Fibroblast of the conjunctiva (primary cell): ENCODE measurements at regions not wholly inside any gene's neighbourhood (a gene's known extent, or its start where the extent isn't known, plus 50 kb on each side); places are given as distances from the start of the nearest gene placed in this dataset.

Experiments
- DNase-seq: peaks from one replicate; pipeline ENCODE4 v3.0.0-alpha.2; 2010; ENCODE audit warnings: low read depth

DNA sequence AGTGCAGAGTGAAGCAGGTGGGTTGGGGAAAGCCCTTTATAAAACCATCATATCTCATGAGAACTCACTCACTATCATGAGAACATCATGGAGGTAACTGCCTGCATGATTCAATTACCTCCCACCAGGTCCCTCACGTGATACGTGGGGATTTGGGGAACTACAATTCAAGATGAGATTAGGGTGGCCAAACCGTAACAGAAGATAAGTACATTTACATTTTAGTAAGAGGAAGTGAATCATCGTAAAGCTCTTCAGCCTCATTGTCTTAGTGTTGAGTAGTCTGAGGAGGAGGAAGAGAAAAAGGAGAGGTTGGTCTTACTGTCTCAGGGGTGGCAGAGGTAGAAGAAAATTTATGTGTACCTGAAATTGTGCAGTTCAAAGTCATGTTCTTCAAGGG, 1053.4 kb upstream of the ADGRL4 start:
- DNase-seq, result no peak

DNA sequence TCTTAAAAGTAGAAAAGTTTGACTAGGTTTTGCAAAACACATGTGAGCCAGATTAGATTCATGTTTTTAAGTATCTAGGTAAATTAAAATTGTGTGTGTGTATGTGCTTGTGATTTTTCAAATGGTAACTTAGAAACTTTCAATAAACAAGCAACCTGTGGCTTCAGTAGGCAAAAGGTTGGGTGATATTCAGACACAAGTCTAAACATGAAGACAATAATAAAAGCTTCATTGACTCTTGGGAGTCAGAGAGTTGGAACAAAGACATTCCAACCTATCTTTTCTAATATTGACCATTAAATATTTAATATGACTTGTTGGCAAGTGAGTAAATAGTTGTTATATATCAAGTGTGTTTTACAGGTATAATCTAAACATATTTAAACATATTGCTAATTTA, 1049.6 kb upstream of the ADGRL4 start:
- DNase-seq, result no peak

DNA sequence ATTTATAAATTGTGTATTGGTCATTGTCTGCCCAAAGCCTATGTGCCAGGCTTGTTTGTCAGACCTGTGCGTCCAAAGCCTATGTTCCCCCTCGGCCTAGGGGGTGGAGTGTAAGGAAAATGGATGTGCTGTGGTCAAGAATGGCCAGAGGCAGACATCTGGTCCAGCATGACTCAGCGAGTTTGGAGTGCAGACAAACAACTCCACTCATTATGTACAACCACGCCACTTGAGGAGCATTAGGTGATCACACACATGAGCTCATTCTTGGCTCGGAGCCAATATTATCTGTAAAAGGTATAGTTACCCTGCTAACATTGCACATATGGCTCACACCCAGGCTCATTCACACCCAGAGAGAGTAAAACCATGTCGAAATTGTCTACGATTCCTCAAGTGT, 1047.6 kb upstream of the ADGRL4 start:
- DNase-seq, result peak; percentile 59

DNA sequence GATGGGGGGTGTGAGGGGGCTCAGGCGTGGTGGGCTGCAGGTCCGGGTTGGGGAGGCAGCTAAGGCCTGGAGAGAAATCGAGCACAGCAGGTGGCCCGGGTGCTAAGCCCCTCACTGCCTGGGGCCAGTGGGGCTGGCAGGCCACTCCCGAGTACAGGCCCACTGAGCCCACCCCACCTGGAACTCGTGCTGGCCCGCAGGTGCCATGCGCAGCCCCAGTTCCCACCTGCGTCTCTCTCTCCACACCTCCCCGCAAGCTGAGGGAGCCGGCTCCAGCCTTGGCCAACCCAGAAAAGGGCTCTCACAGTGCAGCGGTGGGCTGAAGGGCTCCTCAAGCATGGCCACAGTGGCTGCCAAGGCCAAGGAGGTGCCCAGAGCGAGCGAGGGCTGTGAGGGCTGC, 1047.1 kb upstream of the ADGRL4 start:
- DNase-seq, result no peak

DNA sequence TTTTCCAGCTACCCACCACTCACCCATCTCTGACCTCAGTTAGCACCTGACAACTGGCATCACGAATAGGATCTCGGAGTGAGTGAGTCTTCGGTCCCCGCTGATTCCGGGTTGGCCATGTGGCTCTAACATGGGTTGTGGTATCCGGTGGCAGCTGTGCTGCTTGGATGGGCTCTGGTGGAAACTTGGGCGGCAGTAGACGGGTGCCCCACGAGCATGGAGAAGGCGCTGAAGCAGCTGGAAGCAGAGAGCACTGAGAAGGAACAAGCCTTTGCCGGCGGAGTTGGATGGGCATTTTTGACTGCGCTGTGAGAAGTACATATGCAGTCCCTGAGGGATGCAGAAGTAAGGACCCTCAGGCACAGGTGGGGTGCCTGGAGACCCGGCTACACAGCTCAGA, 1044.0 kb upstream of the ADGRL4 start:
- no peak for DNase-seq

DNA sequence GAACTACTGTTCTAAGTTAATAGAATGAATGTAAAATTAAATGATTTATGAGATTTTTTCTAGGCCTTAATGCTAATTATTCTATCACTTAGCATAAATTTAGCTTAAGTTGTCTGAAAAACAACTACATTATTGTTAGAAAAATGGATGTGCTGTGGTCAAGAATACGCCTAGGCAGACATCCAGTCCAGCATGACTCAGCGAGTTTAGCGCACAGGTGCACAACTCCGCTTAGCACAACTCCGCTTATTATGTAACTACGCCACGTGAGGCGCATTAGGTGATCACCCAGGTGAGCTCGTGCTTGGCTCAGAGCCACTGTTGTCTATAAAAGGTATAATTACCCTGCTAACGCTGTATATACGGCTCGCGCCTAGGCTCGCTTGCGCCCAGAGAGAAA, 1043.6 kb upstream of the ADGRL4 start:
- no peak for DNase-seq

DNA sequence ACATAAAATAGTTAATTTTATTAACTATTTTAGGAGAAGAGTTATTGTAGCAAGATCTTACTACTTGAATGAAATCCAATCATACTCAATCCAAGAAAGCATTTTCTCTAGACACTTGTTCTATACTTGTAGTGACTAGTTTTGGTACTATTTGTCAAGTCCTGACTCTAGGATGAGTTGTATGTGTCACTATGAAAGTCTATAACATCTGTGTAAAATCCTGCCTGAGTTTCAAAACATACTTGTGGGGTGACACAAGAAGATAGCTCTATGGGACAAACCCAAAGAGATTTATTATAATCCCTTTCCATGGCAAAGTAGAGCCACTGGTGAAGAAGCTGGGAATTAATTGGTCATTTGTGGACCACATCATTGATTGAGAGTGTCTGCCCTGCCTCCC, 1042.2 kb upstream of the ADGRL4 start:
- DNase-seq, result no peak

DNA sequence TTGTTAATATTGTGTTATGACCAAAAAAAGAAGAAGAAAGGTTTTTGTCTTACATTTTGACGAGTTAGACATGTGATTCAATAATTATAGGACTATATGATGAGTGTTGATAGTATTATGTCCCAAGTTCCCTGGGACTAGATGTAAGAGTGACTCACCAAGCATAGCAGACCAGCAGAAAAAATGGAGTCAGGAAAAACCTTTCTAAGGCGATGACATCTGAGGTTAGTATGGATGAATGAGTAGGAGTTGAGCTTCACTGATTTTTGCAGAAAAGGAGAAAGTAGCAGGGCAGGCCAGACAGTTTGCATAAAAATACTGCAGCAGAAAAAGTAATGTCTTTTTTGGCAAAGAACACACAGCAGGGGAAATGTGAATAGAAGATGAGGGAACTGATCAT, 1041.3 kb upstream of the ADGRL4 start:
- DNase-seq, result no peak

DNA sequence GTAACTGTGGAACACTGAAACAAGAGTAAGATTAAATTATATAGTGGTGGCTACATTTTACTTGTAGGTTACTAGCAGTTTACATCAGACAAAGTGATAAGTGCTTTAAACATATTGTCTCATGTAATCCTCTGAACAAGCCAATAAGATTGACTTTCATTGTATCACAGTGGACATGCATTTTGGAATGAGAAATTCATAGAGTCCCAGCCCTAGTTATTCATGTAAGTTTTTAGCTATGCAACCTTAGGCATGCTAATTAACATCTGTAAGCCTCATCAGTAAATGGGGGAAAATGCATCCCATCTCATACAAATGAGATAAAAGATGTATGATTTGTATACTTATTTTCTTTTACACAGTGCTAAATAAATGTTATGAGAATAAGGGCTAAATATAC, 1038.1 kb upstream of the ADGRL4 start:
- DNase-seq, result no peak

DNA sequence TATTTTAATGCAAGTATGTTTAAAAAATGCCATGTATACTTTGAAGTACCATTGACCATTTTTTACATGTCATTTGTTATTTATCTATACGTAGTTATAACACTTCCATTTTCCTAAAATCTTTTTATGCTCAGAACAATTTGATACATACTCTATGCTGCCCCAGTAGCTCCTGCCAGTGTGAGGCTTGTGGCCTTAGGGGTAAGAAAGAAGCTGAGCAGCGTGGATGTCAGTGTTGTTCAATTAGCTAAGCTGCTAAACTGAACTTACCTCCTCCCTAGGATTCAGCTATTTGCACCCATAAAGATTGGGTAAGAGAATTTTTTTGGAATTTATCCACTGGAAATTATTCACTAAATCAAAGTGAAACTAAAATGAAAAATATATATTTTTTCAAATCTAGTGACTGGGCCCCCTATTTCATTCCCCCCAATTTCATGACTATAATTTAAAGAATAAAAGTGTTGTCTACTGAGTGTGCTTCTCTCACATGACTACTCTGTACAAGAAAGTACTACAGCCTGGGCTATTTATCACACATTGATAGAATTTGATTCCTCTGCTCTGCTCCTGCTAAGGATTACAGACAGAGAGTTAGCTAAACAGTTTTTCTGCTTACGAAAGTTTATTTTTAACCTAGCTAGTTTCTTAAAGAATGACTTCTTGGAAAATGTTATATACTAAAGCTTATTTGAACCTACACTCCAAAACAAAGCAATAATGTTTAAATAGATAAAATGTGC, 1030.3 kb upstream of the ADGRL4 start:
- DNase-seq, result no peak

DNA sequence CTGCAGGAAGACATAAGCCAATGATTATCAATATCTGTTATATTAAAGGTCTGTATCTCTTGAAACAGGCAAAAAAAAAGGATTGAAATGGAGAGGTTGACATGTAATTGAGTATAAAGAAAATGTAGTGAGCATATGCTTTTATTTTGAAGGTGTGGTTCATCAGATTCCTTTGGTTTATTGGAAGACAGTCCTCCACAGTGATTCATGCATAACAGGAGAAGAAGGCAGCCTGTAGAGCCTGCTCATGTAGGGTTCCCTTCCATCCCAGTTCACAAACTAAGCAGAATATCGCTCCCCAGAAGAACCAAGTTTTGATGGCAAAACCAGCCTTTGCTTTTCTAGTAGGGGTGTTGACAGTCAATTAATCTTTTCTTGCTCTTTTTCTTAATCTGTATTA, 1016.8 kb upstream of the ADGRL4 start:
- DNase-seq, result no peak

DNA sequence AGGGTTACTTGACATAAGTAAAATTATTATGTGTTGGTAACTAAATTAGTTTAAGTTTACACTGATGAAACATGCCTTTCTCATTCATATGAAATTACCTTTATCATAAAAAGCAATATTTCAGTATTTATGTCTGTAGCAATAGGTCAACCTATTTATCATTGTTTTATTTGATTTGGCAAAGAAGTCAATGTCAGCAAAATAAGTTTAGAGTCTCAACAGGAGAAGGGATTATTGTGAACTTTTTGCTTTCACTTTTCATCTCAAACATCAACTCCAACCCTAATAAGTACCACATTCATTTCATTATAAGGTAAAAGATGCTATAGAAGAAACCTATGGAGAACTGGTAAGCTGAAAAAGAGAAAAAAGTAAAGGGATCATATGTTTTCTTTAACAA, 1015.4 kb upstream of the ADGRL4 start:
- no peak for DNase-seq

DNA sequence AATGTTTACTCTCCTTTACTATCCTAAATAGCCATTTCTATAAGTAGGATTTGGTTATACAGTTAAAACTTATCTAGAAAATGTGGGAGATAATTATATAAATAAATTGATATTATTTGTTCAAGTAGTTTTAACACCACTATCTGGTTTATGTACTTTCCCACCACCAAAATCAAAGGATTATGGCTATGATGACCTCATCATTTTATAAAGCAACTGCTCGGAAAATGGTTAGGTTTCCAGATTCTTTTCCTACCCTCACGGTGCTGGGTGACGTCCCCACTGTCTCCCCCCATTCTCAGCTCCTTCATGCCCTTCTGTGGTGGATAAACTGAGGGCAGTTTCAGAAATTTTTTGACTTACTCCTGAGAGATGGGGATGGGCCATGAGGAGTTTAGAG, 1011.8 kb upstream of the ADGRL4 start:
- DNase-seq, result no peak

DNA sequence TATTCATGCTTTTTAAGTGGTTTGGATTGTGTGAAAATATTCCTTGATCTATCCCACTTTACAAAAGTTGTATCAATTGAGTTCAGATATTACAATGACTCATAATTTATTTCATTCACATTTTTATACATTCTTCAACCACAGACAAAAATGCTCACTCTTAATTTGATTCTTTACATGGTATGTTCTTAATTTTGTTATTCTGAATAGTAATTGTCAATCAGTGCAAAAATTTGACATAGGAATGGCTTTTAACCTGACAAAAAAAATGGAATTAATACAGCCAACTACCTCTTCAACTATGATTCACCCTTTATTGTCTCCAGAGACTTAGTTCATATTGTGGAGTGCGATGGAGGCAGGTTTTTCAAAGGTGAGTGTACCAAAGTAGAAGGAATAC, 1002.4 kb upstream of the ADGRL4 start:
- no peak for DNase-seq

DNA sequence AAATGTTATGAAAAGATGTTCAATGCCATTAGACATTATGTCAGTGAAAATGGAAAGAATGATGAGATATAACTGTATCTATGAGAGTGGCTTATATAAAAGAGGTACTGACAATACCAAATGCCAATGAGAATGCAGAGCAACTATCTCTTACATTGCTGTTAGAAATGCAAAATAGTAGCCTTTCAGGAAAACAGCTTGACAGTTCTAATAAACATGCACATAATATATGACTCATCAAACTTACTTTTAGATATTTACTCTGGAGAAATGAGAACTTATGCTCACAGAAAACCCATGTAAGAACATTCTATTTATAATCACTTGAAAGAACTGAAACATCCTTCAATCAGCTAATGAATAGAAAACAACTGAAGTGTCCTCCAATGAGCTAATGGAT, 996.7 kb upstream of the ADGRL4 start:
- no peak for DNase-seq

DNA sequence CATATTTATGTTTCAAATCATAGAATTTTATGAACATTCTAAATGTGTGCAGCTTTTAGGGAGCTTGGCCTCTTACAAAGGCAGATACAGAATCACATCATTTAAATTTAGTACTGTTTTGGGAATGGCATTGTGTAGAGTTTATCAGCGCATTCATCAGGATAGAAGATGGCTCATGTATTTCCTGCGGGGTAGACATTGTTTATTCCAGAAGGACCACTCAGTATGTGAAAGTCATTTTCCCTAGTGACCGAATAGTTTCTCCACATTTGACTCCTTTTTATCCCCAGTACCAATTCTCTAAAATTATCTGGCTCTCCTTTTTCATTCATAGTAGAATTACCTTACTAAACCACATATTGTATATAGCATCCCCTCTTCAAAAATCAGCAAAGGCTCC, 981.9 kb upstream of the ADGRL4 start:
- DNase-seq, result no peak

DNA sequence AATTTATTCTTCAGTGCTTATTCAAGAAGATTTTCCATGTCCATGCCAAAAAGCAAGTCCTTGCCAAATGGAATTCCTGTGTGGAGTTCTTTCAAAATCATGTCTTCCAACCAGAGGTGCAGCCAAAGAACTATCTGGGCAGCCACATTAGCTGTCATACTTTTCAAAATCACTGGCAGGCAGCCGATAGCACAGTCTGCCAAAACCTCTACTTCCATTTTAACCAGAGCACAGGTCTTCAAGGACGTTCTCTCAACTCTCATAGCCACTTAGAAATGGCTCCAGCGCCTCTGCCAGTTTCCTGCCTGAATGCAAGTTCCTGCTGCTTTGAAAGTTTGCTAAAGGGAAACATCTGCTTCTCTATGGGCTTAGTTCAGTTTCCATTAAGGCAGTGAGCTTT, 975.7 kb upstream of the ADGRL4 start:
- DNase-seq, result peak; percentile 75

DNA sequence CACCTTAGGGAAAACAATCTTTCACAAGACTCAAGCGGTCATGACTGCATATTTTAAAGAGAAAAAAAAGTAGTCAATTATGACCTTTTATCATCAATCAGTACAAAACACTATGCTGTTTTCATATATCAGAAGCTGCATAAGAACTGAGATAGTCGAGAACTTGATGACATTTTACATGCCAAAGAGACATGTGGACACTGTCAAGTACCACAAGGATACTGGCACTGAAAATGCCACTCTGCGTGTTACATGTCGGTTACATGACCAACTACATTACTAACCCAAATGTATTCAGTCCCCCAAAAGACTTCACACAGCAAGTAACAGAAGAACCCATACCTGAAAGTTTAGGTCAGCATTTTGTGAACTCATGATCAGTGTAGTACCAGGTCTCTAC, 975.0 kb upstream of the ADGRL4 start:
- DNase-seq, result no peak

DNA sequence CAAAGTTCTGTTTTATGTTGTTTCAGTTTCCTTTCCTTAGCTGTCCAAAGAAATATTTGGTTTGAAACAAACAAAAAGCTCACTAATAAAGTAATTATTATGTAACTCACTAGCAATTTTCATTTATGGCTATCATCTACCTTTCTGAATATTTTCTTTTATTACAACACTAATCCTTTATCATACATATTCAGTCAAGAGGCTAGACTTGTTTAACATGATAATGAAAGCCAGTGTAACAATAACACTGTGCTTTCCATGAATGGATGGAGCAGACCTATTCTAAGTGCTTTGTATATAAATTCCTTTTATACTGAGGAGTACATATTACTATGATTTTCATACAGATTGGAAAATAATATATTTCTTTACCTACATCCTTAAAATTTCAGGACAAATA, 972.8 kb upstream of the ADGRL4 start:
- DNase-seq, result no peak

DNA sequence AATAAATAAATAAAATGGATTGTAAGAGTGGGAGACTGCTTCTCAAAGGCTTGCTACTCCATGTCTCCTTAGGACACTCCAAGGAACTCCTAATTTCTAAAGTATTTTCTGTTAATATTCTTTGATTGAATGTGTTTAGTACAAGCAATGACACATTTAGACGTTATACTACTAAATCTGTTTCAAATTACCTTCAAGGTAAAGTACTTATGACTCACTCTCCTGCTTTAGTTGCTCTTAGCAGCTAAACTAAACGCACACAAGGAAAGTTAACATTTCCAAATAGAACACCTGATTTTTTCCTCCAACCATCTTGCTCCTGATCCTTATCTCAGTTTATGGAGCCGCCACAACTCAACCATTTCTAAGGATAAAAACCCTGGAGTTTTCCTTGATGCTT, 969.8 kb upstream of the ADGRL4 start:
- DNase-seq, result no peak

DNA sequence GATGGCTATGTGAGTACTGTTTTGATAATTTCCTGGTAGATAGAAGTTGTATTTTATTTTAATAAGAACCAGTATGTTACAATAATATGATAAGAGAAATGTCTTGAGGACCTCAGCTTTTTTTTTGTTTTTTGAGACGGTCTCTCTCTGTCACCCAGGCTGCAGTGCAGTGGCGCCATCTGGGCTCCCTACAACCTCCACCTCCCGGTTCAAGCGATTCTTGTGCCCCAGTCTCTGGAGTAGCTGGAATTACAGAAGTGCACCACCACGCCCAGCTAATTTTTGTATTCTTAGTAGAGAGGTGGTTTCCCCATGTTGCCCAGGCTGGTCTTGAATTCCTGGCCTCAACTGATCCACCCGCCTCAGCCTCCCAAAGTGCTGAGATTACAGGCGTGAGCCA, 968.1 kb upstream of the ADGRL4 start:
- no peak for DNase-seq

DNA sequence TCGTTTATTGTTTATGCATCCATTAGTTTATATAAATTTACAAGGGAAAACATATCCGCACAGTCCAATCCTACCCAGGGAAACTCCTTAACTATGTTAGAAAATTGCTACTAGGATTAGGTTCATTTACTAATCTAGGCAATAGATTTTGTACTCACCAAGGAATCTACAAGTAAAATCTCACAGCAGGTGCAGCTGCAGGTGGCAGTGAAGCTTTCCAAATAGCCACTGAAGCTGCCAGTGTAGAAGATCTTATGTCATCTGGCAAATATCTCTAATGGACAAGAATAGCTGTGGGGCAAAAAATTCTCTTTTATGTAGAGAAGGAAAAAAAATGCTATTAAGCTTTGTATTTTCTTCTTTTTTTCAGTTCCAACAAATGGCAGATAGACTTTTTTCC, 963.4 kb upstream of the ADGRL4 start:
- DNase-seq, result no peak

DNA sequence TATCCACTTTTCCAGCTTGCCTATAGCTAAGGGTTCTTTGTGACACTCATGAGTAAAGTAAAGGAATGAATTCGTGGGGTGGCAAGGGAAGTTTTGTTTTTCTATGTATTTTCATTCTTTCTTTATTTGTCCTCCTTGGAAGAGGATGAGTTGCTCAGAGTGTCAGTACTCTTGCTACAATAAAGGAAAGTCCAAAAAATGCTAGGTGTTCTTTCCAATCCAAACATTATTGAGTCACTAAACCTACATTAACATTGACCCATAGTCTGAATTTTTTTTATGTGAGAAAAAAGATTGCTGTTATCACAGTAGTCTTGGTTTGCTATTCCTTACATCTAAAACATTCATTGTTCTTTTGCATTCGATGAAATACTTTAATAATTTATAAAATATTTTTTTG, 959.9 kb upstream of the ADGRL4 start:
- DNase-seq, result no peak

DNA sequence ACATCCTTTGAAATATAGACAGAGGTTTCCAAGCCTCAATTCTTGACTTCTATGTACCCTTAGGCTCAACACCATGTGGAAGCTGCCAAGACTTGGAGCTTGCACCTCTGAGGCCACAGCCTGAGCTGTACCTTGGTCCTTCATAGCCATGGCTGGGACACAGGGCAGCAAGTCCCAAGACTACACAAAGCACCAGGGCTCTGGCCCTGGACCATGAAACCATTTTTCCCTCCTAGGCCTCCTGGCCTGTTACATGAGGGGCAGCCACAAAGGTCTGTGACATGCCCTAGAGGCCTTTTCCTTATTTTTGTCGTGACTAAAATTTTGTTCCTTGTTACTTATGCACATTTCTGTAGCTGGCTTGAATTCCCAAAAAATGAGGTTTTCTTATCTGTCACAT, 953.1 kb upstream of the ADGRL4 start:
- no peak for DNase-seq

DNA sequence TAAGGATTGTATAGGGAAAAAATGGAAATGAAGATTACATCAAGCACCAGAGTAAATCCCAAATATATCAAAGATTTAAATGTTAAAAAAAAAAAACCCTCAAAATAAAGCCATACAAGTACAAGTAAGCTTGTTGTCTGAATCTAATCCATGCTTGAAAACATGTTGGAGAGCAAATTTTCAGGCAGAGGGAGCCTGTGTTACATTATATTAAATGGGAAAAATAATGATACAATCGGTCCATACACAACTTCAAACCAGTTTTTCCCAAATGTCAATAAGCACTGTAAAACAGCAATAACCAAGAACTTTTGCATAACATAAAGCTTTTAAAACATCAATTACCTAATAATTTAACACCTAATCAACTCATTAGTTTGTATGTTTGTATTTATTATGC, 949.4 kb upstream of the ADGRL4 start:
- no peak for DNase-seq
